Type B pancreatic cell (in vitro differentiated cells): ENCODE measurements at regions not wholly inside any gene's neighbourhood (a gene's known extent, or its start where the extent isn't known, plus 50 kb on each side); places are given as distances from the start of the nearest gene placed in this dataset.

ENCODE experiments used
- DNase-seq: peaks from one replicate; pipeline ENCODE4 v3.0.0; 2021; ENCODE audit warnings: mixed read lengths; ENCODE audit not compliant: unreplicated experiment; ENCODE audit errors: extremely low spot score
- H3K27ac Mint-ChIP-seq: 2 replicates; pipeline ENCODE4 v1.8.0; 2021; ENCODE audit warnings: mild to moderate bottlenecking, mixed read lengths
- H3K27me3 Mint-ChIP-seq: 2 replicates; pipeline ENCODE4 v1.8.0; 2021; ENCODE audit warnings: mixed read lengths
- H3K36me3 Mint-ChIP-seq: 2 replicates; pipeline ENCODE4 v1.8.0; 2021; ENCODE audit warnings: mixed read lengths
- H3K4me1 Mint-ChIP-seq: one replicate; pipeline ENCODE4 v1.8.0; 2021; ENCODE audit warnings: mixed read lengths; ENCODE audit not compliant: unreplicated experiment
- H3K4me3 Mint-ChIP-seq: 2 replicates; pipeline ENCODE4 v1.8.0; 2021; ENCODE audit warnings: mild to moderate bottlenecking, mixed read lengths
- H3K9me3 Mint-ChIP-seq: 2 replicates; pipeline ENCODE4 v1.8.0; 2021; ENCODE audit warnings: mixed read lengths
- TF ChIP-seq, protein P1 (sequence below): fragments of 200-600 bp; sonication (generic); conservative IDR thresholded peaks from 2 replicates; pipeline ENCODE4 v1.5.0; 2021; ENCODE audit warnings: antibody characterized with exemption, mild to moderate bottlenecking

DNA sequence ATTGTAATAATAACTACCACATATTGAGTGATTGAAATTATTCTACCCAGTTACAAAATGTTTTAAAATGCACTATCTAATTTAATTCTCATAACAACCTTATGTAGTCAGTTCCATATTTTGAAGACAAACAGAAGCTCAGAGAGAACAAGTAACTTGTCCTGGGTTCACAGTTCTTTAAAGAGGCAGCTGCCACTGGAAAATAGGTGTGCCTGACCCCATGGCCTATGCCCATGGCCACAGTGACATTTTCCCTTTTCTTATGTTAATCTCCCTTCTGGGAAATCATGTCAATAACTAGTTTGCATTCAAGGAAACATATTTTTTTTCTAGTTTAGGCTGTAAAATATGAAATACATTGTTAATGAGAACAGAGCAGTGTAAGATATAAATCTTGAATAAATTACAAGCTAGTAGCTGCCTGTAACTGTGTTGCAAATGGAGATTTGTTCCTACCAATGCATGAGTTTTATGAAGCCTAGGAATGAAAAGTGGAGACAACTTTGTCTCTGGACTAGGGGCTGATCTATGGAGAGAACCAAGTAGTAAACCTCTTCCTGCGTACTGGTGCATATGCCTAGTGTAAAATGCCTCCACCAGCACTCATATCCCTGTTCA lies 1018.0 kb downstream of the NTRK3 start:
- DNase-seq: no peak
- Mint-ChIP-seq H3K36me3 (no peaks in the 10 kb centered on the region), H3K9me3 (no peaks in the 10 kb centered on the region), H3K4me1 (no peaks in the 10 kb centered on the region), H3K27me3 (peaks cover 36% of the 10 kb centered on the region), H3K4me3 (no peak overlapping the region), H3K27ac (no peak overlapping the region)
- TF ChIP-seq, protein P1, sequence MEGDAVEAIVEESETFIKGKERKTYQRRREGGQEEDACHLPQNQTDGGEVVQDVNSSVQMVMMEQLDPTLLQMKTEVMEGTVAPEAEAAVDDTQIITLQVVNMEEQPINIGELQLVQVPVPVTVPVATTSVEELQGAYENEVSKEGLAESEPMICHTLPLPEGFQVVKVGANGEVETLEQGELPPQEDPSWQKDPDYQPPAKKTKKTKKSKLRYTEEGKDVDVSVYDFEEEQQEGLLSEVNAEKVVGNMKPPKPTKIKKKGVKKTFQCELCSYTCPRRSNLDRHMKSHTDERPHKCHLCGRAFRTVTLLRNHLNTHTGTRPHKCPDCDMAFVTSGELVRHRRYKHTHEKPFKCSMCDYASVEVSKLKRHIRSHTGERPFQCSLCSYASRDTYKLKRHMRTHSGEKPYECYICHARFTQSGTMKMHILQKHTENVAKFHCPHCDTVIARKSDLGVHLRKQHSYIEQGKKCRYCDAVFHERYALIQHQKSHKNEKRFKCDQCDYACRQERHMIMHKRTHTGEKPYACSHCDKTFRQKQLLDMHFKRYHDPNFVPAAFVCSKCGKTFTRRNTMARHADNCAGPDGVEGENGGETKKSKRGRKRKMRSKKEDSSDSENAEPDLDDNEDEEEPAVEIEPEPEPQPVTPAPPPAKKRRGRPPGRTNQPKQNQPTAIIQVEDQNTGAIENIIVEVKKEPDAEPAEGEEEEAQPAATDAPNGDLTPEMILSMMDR: no peak

DNA sequence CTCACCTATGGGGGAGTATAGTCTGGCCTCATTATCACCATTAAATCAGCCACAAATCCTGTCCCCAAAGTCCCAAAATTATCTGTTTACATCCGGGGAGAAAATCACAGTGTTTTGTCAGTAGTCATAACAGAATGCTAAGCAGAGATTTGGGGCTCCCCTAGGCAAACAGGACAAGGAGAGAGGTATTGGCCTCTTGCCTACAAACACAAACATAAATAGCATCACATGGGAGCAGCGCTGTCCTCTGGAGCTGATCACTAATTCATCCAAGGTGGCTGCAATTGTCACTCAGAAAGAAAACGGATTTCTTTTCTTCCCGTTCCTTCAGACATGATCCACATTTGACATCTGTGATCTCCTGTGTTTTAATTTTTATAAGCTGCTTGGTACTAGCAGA lies 1028.1 kb downstream of the NTRK3 start:
- no peak for DNase-seq
- no peaks in the 10 kb centered on the region for H3K4me1 Mint-ChIP-seq
- no peak overlapping the region for H3K27ac Mint-ChIP-seq
- H3K27me3 Mint-ChIP-seq: peaks cover 27% of the 10 kb centered on the region
- H3K4me3 Mint-ChIP-seq: no peak overlapping the region
- TF ChIP-seq, protein P1: no peak
- H3K9me3 Mint-ChIP-seq: no peaks in the 10 kb centered on the region
- no peaks in the 10 kb centered on the region for H3K36me3 Mint-ChIP-seq

DNA sequence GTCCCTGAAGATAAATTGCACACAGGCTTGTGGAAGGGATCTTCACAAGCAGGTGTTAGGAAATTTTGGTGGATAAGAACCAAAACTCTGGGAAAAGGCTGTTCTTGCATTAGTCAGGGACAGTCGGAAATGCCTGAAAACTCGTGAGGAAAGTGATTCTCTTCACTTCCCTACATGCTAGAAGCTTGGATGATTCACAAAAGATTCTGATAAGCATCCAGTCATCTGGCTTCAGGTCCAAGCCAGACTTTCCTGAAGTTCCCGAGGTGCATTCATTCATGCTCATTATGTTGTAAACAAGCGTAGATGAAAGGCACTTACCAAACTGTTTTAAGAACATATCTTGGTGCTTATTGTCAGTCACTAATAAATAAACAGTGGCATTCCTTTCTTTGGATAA lies 1028.7 kb downstream of the NTRK3 start:
- TF ChIP-seq, protein P1: no peak
- H3K4me1 Mint-ChIP-seq: no peaks in the 10 kb centered on the region
- H3K27ac Mint-ChIP-seq: no peak overlapping the region
- peaks cover 25% of the 10 kb centered on the region for H3K27me3 Mint-ChIP-seq
- no peak for DNase-seq
- H3K36me3 Mint-ChIP-seq: no peaks in the 10 kb centered on the region
- H3K4me3 Mint-ChIP-seq: no peak overlapping the region
- H3K9me3 Mint-ChIP-seq: no peaks in the 10 kb centered on the region

DNA sequence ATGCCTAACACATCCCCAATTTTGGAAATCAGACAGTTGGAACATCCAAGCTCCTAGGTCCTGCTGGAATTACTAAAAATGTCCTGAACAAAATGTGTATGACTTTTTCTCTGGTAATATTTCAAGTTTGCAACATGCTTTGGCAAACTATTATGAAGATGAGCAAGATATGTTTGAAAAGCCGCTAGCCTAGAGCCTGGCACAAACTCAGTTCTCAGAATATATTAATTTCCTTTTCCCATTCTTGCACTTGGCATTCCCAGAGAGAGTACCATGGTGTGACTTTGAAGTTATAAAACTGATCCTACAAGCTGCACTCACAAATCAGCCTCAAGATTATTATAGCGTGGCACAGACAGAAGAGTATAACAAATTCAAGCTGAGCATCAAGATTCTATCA lies 1031.1 kb downstream of the NTRK3 start:
- peaks cover 29% of the 10 kb centered on the region for H3K27me3 Mint-ChIP-seq
- H3K36me3 Mint-ChIP-seq: no peaks in the 10 kb centered on the region
- TF ChIP-seq, protein P1: no peak
- DNase-seq: no peak
- no peak overlapping the region for H3K4me3 Mint-ChIP-seq
- H3K4me1 Mint-ChIP-seq: no peaks in the 10 kb centered on the region
- H3K27ac Mint-ChIP-seq: no peak overlapping the region
- H3K9me3 Mint-ChIP-seq: no peaks in the 10 kb centered on the region

DNA sequence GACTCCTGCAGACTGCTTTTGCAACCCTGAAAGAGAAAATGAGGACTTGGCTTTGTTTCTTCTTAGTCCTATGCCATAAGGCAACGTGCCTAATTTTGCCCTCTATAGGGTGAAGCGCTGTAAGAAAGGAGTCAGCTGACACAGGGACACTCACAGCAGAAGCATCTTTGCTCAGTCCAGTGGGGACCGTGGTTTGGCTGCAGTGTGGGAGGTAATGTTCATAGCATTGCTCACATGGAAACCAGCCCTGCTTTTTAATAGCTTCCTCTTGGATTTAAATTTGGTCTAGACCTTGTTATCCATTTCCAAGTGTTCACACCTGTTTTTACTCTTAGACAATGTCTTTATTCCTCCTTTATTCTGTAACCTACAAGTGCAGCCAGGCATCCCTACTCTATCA lies 1032.1 kb downstream of the NTRK3 start:
- no peak overlapping the region for H3K4me3 Mint-ChIP-seq

More for the DNA sequence above, 1032.1 kb downstream of the NTRK3 start:
- Mint-ChIP-seq H3K4me1 (no peaks in the 10 kb centered on the region), H3K9me3 (no peaks in the 10 kb centered on the region), H3K36me3 (no peaks in the 10 kb centered on the region), H3K27ac (no peak overlapping the region), H3K27me3 (peaks cover 36% of the 10 kb centered on the region)
- DNase-seq: no peak
- TF ChIP-seq, protein P1: no peak
